ENCODE measurements at regions not wholly inside any gene's neighbourhood (a gene's known extent, or its start where the extent isn't known, plus 50 kb on each side); places are given as distances from the start of the nearest gene placed in this dataset.

- TF ChIP-seq CTCF (IDR thresholded peaks at IDR 0.05) (no peak), POLR2A (IDR thresholded peaks at IDR 0.05) (no peak)
Observed at GRCh38 chr14:42011221-42011620, 404.5 kb downstream of the LRFN5 start.
